HEK293T (cell line): ENCODE measurements at regions not wholly inside any gene's neighbourhood (a gene's known extent, or its start where the extent isn't known, plus 50 kb on each side); places are given as distances from the start of the nearest gene placed in this dataset.

Experiments used
- CTCF ChIA-PET: fragments of 350-600 bp; formaldehyde crosslinking; extraction: SDS; loops from one replicate; lab custom pipeline; 2021; ENCODE audit warnings: antibody characterized with exemption, inconsistent platforms; lab: Yijun Ruan, JAX
- POLR2A ChIA-PET: fragments of 350-600 bp; formaldehyde crosslinking; extraction: SDS; loops from one replicate; lab custom pipeline; 2020; ENCODE audit warnings: antibody characterized with exemption, inconsistent platforms; lab: Yijun Ruan, JAX
- DNase-seq: peaks from one replicate; pipeline ENCODE4 v3.0.0; 2012; ENCODE audit warnings: mixed read lengths; ENCODE audit errors: extremely low spot score
- ARNT ChIP-seq: fragments of 450-650 bp; IDR thresholded peaks from 2 replicates; pipeline ENCODE4 v1.6.1; 2017; ENCODE audit warnings: mild to moderate bottlenecking
- BHLHE40 ChIP-seq: fragments of 450-650 bp; IDR thresholded peaks from 2 replicates; pipeline ENCODE4 v1.6.1; 2016; ENCODE audit warnings: mild to moderate bottlenecking, moderate library complexity, borderline replicate concordance
- CTBP1 ChIP-seq: fragments of 450-650 bp; IDR thresholded peaks from 2 replicates; pipeline ENCODE4 v1.6.1; 2016; ENCODE audit warnings: borderline replicate concordance
- ELF4 ChIP-seq: fragments of 450-650 bp; IDR thresholded peaks from 2 replicates; pipeline ENCODE4 v1.6.1; 2017; ENCODE audit warnings: antibody characterized with exemption
- FOXA1 ChIP-seq: fragments of 450-650 bp; IDR thresholded peaks from 2 replicates; pipeline ENCODE4 v1.6.1; 2016; ENCODE audit warnings: mild to moderate bottlenecking
- FOXK2 ChIP-seq: fragments of 450-650 bp; IDR thresholded peaks from 2 replicates; pipeline ENCODE4 v1.6.1; 2016; ENCODE audit warnings: mild to moderate bottlenecking
- FOXM1 ChIP-seq: fragments of 450-650 bp; IDR thresholded peaks from 2 replicates; pipeline ENCODE4 v1.6.1; 2017; ENCODE audit warnings: mild to moderate bottlenecking, borderline replicate concordance
- HDGF ChIP-seq: fragments of 450-650 bp; IDR thresholded peaks from 2 replicates; pipeline ENCODE4 v1.6.1; 2017; ENCODE audit warnings: antibody characterized with exemption, borderline replicate concordance
- L3MBTL2 ChIP-seq: fragments of 450-650 bp; conservative IDR thresholded peaks from 2 replicates; pipeline ENCODE4 v1.6.1; 2016; ENCODE audit warnings: mild to moderate bottlenecking
- LEF1 ChIP-seq: fragments of 450-650 bp; IDR thresholded peaks from 2 replicates; pipeline ENCODE4 v1.6.1; 2017; ENCODE audit warnings: mild to moderate bottlenecking, borderline replicate concordance
- NFRKB ChIP-seq: fragments of 450-650 bp; IDR thresholded peaks from 2 replicates; pipeline ENCODE4 v1.6.1; 2016; ENCODE audit warnings: mild to moderate bottlenecking, moderate library complexity
- SP1 ChIP-seq: fragments of 450-650 bp; IDR thresholded peaks from 2 replicates; pipeline ENCODE4 v1.6.1; 2017
- SUZ12 ChIP-seq: fragments of 450-650 bp; IDR thresholded peaks from 2 replicates; pipeline ENCODE4 v1.6.1; 2016; ENCODE audit warnings: mild to moderate bottlenecking
- TARDBP ChIP-seq: fragments of 450-650 bp; IDR thresholded peaks from 2 replicates; pipeline ENCODE4 v1.6.1; 2016
- ZNF384 ChIP-seq: fragments of 450-650 bp; IDR thresholded peaks from 2 replicates; pipeline ENCODE4 v1.6.1; 2016
- TF ChIP-seq, protein P1 (sequence below): fragments of 450-650 bp; IDR thresholded peaks from 2 replicates; pipeline ENCODE4 v1.6.1; 2016

DNA sequence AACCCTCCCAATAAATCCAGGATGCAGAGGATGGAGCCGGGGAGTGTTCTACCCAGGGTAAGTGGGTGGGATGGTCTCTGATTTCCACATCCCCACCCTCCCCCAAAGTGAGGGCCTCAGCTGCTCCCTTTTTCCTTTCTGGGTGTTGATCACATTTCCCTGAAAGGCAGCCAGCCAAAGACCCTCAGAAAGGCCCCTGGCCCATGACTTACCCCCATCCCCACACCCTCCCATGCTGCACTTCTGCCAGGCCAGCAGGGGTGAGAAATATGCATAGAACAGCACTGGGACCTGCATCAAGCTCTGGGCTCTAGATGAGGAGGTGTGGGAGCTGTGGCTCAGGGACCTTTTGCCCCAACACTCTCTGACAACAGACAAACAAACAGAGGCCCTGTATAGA lies 927.3 kb upstream of the ZNF722 start:
- no peak for TF ChIP-seq FOXM1
- no peak for TF ChIP-seq ZNF384
- TF ChIP-seq ELF4: no peak
- TF ChIP-seq TARDBP: no peak
- no peak for TF ChIP-seq SUZ12
- TF ChIP-seq, protein P1, sequence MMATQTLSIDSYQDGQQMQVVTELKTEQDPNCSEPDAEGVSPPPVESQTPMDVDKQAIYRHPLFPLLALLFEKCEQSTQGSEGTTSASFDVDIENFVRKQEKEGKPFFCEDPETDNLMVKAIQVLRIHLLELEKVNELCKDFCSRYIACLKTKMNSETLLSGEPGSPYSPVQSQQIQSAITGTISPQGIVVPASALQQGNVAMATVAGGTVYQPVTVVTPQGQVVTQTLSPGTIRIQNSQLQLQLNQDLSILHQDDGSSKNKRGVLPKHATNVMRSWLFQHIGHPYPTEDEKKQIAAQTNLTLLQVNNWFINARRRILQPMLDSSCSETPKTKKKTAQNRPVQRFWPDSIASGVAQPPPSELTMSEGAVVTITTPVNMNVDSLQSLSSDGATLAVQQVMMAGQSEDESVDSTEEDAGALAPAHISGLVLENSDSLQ: no peak
- TF ChIP-seq FOXA1: no peak
- TF ChIP-seq LEF1: no peak
- no peak for TF ChIP-seq CTBP1
- TF ChIP-seq HDGF: no peak
- no peak for TF ChIP-seq FOXK2
- ChIA-PET CTCF (no interaction called here), POLR2A (no interaction called here)
- no peak for DNase-seq

DNA sequence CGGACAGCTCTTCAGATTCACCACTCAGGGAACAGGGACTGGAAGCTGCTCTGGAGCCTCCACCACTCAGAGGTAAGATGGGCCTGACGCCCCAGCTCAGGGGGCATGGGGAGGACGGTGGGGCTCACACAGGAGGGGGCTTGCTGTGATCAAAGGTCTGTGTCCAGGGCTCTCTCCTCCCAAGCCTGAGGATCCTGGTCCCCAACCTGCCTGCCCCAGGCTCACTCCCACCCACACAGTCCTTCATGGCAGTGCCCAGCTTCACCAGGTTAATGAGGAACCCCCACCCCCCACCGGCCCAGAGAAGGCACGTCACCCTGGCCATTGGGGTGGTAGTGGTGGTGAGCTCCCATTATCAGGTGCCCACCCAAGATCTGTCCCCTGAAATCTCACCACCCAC lies 926.7 kb upstream of the ZNF722 start:
- TF ChIP-seq ARNT (no peak), FOXM1 (no peak), SUZ12 (no peak)
- ChIA-PET POLR2A (no interaction called here), CTCF (no interaction called here)
- no peak for DNase-seq

DNA sequence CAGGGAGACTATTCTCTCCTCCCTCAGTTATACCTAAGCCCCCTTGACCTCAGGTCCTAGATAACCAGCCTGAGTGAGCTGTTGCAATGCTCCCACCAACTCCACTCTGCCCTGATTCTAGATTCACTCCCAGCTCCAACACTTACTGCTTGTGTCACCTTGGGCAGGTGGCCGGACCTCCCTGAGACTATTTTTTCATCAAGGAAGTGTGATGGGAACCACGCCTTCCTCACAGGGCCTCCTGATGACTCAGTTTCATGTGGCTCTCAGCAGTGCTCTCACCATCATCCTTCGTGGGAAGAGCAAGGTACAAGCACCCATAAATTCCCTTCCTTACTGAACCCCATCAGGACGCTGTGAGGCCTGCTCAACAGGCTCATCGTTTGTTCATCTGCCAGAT lies 925.8 kb upstream of the ZNF722 start:
- TF ChIP-seq, protein P1: no peak
- no peak for TF ChIP-seq FOXM1
- no peak for TF ChIP-seq L3MBTL2
- no peak for TF ChIP-seq BHLHE40
- no peak for TF ChIP-seq ARNT
- TF ChIP-seq HDGF: no peak
- TF ChIP-seq ELF4: no peak
- TF ChIP-seq TARDBP: no peak
- TF ChIP-seq NFRKB: no peak
- TF ChIP-seq LEF1: no peak
- TF ChIP-seq SUZ12: no peak
- no peak for TF ChIP-seq FOXA1
- TF ChIP-seq SP1: no peak
- no peak for TF ChIP-seq CTBP1

DNA sequence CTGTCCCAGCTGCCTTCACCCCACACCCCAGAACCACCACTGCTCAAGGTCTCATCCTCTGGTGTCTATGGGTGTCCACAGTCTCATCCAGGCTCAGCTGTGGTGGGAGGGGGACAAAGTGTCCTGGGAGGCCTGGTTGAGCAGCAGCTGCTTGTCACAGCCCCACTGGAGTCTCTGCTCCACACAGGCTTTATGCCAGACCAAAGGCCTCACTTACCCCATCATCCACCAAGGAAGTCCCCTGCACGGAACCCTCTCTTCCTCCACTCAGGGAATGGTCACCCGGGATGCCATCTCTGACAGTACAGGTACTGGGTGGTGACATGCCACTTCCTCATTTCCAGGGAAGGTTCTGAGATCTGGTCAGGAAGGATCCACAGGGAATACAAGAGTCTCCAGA lies 925.4 kb upstream of the ZNF722 start:
- CTCF ChIA-PET: no interaction called here
- no peak for DNase-seq
- POLR2A ChIA-PET: no interaction called here
- TF ChIP-seq HDGF (no peak), SUZ12 (no peak), TARDBP (no peak), ARNT (no peak), FOXK2 (no peak), SP1 (no peak), FOXA1 (no peak), ELF4 (no peak), BHLHE40 (no peak), LEF1 (no peak)

More for the DNA sequence above, 925.8 kb upstream of the ZNF722 start:
- ChIA-PET POLR2A (no interaction called here), CTCF (no interaction called here)
- DNase-seq: no peak

DNA sequence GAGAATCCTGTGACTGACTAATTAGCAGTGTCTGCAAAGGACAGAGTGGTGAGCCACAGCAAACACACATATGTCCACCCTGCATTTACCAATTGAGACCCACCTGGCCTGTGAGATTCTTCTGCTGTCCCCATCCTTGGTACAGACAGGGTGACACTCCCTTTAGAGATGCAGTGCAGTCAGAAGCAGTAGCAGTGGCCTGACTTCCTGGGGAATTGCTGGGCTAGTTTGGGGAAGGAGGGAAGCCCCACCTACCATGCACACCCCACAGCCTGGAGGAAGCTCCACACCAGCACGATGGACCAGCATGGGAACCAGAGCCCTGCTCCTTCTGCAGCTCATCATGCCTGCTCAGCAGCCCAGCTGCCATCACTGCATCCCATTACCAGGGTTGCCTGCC lies 924.9 kb upstream of the ZNF722 start:
- ChIA-PET POLR2A (no interaction called here), CTCF (no interaction called here)
- no peak for DNase-seq
- TF ChIP-seq ARNT (no peak), HDGF (no peak), ZNF384 (no peak), FOXA1 (no peak), BHLHE40 (no peak)

DNA sequence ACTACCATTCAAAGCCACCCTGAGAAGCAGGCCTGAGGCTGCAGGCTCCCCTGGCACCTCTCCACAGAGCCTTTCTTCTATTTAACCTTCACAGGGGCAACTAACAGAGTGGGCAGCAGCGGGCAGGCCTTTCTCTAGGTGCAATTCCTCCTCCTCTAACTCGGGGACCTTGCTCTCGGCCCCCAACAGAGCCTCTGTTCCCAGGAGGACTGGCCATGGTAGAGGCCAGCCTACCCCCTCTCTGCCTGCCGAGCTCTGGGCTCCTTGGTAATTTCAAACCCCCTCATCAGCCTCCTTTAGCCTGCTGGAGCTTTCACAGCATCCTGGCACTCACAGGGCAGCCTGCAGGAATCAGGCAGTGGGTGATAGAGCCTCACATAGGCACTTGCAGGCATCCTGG lies 920.8 kb upstream of the ZNF722 start:
- ChIA-PET POLR2A (no interaction called here), CTCF (no interaction called here)
- TF ChIP-seq ZNF384 (no peak), BHLHE40 (no peak), FOXM1 (no peak), SP1 (no peak), FOXK2 (no peak), ARNT (no peak), ELF4 (no peak)
- TF ChIP-seq, protein P1: no peak
- no peak for DNase-seq

DNA sequence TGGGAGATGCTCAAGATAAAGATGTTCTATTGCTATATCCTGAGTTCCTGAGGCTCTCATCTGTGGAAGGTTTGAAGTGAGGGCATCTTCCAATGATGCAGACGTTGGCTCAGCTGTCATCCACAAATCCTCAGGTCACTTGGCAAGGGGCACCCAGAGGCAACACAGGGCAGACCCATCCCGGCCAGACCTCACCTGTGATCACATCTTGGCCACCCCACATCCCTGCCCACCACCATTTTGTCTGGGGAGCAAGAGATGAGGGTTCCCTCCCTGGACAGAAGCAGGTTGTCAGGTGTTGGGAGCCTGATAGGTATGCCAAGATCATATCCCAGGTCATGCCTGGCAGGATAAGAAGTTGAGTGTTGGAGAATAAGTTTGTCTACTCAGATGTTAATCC lies 918.2 kb upstream of the ZNF722 start:
- TF ChIP-seq HDGF (no peak), NFRKB (no peak), FOXA1 (no peak), SUZ12 (no peak), LEF1 (no peak), FOXK2 (no peak), CTBP1 (no peak), SP1 (no peak), TARDBP (no peak)
- TF ChIP-seq, protein P1: no peak
- no peak for DNase-seq
- CTCF ChIA-PET: no interaction called here
- POLR2A ChIA-PET: no interaction called here
